ENCODE measurements at regions not wholly inside any gene's neighbourhood (a gene's known extent, or its start where the extent isn't known, plus 50 kb on each side); places are given as distances from the start of the nearest gene placed in this dataset.

DNA sequence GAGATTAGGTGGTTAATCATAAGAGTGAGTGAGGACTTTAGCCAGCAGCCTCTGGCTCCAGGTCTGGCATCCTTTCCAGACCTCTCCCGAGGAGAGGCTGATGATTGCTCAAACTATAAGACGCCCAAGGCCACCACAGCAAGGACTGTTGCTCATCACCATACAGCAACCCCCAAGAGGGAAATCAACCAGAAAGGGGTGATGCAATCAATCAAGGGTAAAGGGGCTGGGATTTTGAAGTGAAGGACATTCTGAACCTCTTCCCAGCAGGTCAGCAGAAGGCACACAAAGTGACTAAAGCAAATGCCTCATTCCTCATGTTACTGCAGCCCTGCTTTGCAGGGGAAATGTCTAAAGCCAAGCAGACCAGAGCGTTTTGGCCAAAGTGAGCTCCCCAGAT lies 247.3 kb upstream of the IGF1R start:
- TF ChIP-seq, protein P1, sequence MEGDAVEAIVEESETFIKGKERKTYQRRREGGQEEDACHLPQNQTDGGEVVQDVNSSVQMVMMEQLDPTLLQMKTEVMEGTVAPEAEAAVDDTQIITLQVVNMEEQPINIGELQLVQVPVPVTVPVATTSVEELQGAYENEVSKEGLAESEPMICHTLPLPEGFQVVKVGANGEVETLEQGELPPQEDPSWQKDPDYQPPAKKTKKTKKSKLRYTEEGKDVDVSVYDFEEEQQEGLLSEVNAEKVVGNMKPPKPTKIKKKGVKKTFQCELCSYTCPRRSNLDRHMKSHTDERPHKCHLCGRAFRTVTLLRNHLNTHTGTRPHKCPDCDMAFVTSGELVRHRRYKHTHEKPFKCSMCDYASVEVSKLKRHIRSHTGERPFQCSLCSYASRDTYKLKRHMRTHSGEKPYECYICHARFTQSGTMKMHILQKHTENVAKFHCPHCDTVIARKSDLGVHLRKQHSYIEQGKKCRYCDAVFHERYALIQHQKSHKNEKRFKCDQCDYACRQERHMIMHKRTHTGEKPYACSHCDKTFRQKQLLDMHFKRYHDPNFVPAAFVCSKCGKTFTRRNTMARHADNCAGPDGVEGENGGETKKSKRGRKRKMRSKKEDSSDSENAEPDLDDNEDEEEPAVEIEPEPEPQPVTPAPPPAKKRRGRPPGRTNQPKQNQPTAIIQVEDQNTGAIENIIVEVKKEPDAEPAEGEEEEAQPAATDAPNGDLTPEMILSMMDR (IDR thresholded peaks at IDR 0.05; ENCODE audit: low read depth, low read length), result no peak
- TF ChIP-seq POLR2A (IDR thresholded peaks at IDR 0.05; ENCODE audit: extremely low read depth, insufficient read length), result no peak
- TF ChIP-seq, protein P2, sequence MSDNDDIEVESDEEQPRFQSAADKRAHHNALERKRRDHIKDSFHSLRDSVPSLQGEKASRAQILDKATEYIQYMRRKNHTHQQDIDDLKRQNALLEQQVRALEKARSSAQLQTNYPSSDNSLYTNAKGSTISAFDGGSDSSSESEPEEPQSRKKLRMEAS (IDR thresholded peaks at IDR 0.05; ENCODE audit: low read depth, low read length), result no peak

Measured in NB4 (cell line).